ENCODE measurements at regions not wholly inside any gene's neighbourhood (a gene's known extent, or its start where the extent isn't known, plus 50 kb on each side); places are given as distances from the start of the nearest gene placed in this dataset.
"Not testable (repeated sequence)": the region's sequence is repeated elsewhere in the genome, so short reads cannot be mapped to it uniquely, and the experiment has no call there.

- Histone ChIP-seq H3F3A (replicated peaks; ENCODE audit: insufficient read depth) (no peaks in the 10 kb centered on the region), H3K9ac (no peak overlapping the region), H3K79me2 (ENCODE audit: insufficient read depth) (no peaks in the 10 kb centered on the region), H3K36me3 (replicated peaks in 1 of 2; ENCODE audit: control insufficient read depth in 1 of 2, insufficient read depth in 2 of 2, low read length in 1 of 2) (no peaks in the 10 kb centered on the region), H3K9me2 (no peaks in the 10 kb centered on the region), H3K9me3 (no peaks in the 10 kb centered on the region), H3K27ac (ENCODE audit: low read depth in 2 of 2, low read length in 1 of 2) (no peak overlapping the region), H2AFZ (ENCODE audit: low read depth) (no peak overlapping the region), H3K4me3 (ENCODE audit: low read depth in 2 of 2, low read length in 1 of 2) (no peak overlapping the region), H3K27me3 (ENCODE audit: insufficient read depth) (no peaks in the 10 kb centered on the region), H3K4me1 (ENCODE audit: control insufficient read depth in 1 of 2, insufficient read depth in 2 of 2, low read depth in 1 of 2, low read length in 1 of 2) (no peaks in the 10 kb centered on the region; a peak in 1 of 4 replicates), H4K20me1 (ENCODE audit: insufficient read depth) (no peaks in the 10 kb centered on the region), H3K4me2 (no peak overlapping the region)
- WGBS (ENCODE audit: low lambda C conversion rate): 46% methylated on average over 5 of the region's 5 CpGs
- ChIA-PET POLR2A (no interaction called here), CTCF (no interaction called here)
- DNase-seq: no peak
- TF ChIP-seq CHD2 (IDR thresholded peaks at IDR 0.05; ENCODE audit: low read length, partially characterized antibody) (no peak), EP300 (IDR thresholded peaks at IDR 0.05; ENCODE audit: borderline replicate concordance in 1 of 2, low read depth in 1 of 2, low read length in 1 of 2) (no peak), RCOR1 (IDR thresholded peaks at IDR 0.05; ENCODE audit: low read length) (no peak), NRF1 (IDR thresholded peaks at IDR 0.05; ENCODE audit: low read depth, low read length) (no peak), FOXM1 (IDR thresholded peaks at IDR 0.05; ENCODE audit: low read depth) (no peak), GATA2 (CRISPR knock-in tag; IDR thresholded peaks at IDR 0.05) (no peak), YY1 (IDR thresholded peaks at IDR 0.05; ENCODE audit: low read depth) (no peak), RXRA (IDR thresholded peaks at IDR 0.05; ENCODE audit: borderline replicate concordance, low read depth) (no peak), USF1 (IDR thresholded peaks at IDR 0.05; ENCODE audit: borderline replicate concordance, low read depth) (no peak), POLR2AphosphoS5 (IDR thresholded peaks at IDR 0.05; ENCODE audit: low read depth, low read length) (no peak), FOSL2 (IDR thresholded peaks at IDR 0.05; ENCODE audit: borderline replicate concordance, low read depth) (no peak), MXI1 (IDR thresholded peaks at IDR 0.05; ENCODE audit: low read depth, low read length) (no peak), TCF12 (IDR thresholded peaks at IDR 0.05) (no peak), SIN3A (IDR thresholded peaks at IDR 0.05; ENCODE audit: borderline replicate concordance, low read depth, low read length) (no peak), ZBTB33 (IDR thresholded peaks at IDR 0.05; ENCODE audit: borderline replicate concordance, low read depth) (no peak), TEAD4 (IDR thresholded peaks at IDR 0.05; ENCODE audit: borderline replicate concordance, insufficient read depth) (no peak), RAD21 (IDR thresholded peaks at IDR 0.05; ENCODE audit: low read length) (no peak), USF2 (IDR thresholded peaks at IDR 0.05; ENCODE audit: borderline replicate concordance, low read depth, low read length) (no peak)
Measured at GRCh38 chr3:75342425-75342824, 321.7 kb upstream of the FRG2C start.

GRCh38 chr3:75350536-75350935 lies 313.6 kb upstream of the FRG2C start:
- H2AFZ ChIP-seq (ENCODE audit: low read depth); H3K27me3 ChIP-seq (ENCODE audit: insufficient read depth); H4K20me1 ChIP-seq (ENCODE audit: insufficient read depth); H3K79me2 ChIP-seq (ENCODE audit: insufficient read depth); H3F3A ChIP-seq (replicated peaks; ENCODE audit: insufficient read depth); POLR2A ChIA-PET; H3K36me3 ChIP-seq (replicated peaks in 1 of 2; ENCODE audit: control insufficient read depth in 1 of 2, insufficient read depth in 2 of 2, low read length in 1 of 2); H3K9me2 ChIP-seq; CTCF ChIA-PET; H3K4me2 ChIP-seq; H3K9ac ChIP-seq; H3K9me3 ChIP-seq; H3K4me3 ChIP-seq (ENCODE audit: low read depth in 2 of 2, low read length in 1 of 2); H3K4me1 ChIP-seq (ENCODE audit: control insufficient read depth in 1 of 2, insufficient read depth in 2 of 2, low read depth in 1 of 2, low read length in 1 of 2); H3K27ac ChIP-seq (ENCODE audit: low read depth in 2 of 2, low read length in 1 of 2); DNase-seq: not testable (repeated sequence)
- 42% methylated on average over 9 of the region's 9 CpGs for WGBS (ENCODE audit: low lambda C conversion rate)

GRCh38 chr3:75362086-75362784 lies 301.9 kb upstream of the FRG2C start:
- H3K4me3 ChIP-seq (ENCODE audit: low read depth in 2 of 2, low read length in 1 of 2); H3K4me2 ChIP-seq; H3F3A ChIP-seq (replicated peaks; ENCODE audit: insufficient read depth); H3K27me3 ChIP-seq (ENCODE audit: insufficient read depth); H3K9ac ChIP-seq; H3K27ac ChIP-seq (ENCODE audit: low read depth in 2 of 2, low read length in 1 of 2); CTCF ChIA-PET; H3K36me3 ChIP-seq (replicated peaks in 1 of 2; ENCODE audit: control insufficient read depth in 1 of 2, insufficient read depth in 2 of 2, low read length in 1 of 2); H3K4me1 ChIP-seq (ENCODE audit: control insufficient read depth in 1 of 2, insufficient read depth in 2 of 2, low read depth in 1 of 2, low read length in 1 of 2); H2AFZ ChIP-seq (ENCODE audit: low read depth); H3K9me2 ChIP-seq; DNase-seq; POLR2A ChIA-PET; H4K20me1 ChIP-seq (ENCODE audit: insufficient read depth); H3K79me2 ChIP-seq (ENCODE audit: insufficient read depth); H3K9me3 ChIP-seq: not testable (repeated sequence)
- 62% methylated on average over 12 of the region's 16 CpGs for WGBS (ENCODE audit: low lambda C conversion rate)
